GM04503 (cell line): ENCODE measurements at regions not wholly inside any gene's neighbourhood (a gene's known extent, or its start where the extent isn't known, plus 50 kb on each side); places are given as distances from the start of the nearest gene placed in this dataset.

Experiments used
- DNase-seq: peaks from one replicate; pipeline ENCODE4 v3.0.0-alpha.2; 2012; ENCODE audit warnings: low read depth

DNA sequence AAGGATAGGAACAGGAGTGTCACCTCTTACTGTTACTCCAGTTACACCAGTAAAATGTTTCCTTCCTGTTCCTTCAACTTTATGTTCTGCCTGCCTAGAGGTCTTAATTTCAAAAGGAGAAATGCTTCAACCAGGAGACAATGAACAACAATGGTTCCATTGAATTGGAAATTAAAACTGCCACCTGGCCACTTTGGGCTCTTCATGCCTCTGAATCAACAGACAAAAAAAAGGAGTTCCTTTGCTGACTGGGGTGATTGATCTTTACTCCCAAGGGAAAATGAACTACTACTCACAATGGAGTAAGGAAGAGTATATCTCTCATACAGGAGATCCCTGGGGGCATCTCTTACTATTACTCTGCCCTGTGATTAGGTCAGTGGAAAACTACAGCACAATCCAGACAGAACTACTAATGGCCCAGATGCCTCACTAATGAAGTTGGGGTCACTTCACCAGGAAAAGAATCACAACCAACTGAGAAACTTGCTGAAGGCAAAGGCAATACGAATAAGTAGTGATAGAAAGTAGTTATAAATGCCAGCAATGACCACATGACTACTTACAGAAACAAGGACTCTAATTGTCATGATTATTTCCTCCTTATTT lies 76.6 kb upstream of the PRDX6 start:
- DNase-seq, result no peak

DNA sequence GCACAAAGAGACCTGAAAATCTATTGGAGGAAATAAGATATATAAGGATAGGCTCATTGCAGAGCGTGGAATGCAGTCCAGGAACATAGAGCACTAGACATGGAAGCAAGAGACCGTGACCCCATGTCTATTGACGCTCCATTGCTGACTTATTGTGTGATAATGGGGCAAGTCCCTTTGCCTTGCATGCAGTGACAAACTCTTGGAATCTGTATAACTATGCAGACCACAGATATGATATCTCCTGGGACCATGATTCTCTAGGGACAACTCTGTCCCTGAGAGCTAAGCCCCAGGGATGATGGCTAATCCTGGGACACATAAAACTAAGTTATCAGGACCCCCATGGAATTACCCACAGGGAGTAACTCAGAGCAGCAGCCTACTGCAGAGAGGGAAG lies 73.1 kb upstream of the PRDX6 start:
- DNase-seq, result no peak

DNA sequence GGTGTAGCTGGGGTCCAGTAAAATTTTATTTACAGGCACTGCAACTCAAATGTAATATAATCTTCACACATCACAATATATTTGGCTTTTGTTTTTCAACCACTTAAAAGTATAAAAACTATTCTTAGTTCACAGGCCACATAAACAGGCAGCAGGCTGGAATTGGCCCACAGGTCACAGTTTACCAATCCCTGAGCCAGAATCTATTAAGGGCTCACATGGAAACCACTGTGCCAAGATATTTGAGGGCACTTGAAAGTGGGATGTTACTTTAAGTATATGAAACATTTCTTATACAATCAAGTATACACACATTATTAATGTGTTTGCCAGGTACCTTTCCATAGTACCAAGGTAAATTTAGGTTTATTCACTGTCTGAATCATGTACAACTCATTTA lies 71.9 kb upstream of the PRDX6 start:
- DNase-seq, result no peak

DNA sequence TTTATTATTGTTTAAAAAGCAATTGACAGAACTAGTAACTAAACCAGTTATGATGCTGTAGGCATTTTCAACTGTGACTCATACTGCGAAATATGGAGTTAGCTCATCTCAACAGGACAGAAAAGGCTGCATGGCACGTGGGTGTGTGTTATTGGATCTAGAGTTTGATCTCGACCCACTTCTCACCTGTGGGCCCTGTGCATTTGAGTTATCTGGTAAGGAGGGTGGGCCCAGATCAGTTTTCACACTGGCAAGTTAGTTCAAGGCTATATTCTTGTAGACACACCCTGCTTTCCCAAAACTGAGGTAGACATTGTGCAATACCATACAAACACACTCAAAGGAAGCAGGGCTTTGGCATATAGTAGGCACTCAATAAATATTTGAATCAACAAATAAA lies 71.3 kb upstream of the PRDX6 start:
- no peak for DNase-seq

DNA sequence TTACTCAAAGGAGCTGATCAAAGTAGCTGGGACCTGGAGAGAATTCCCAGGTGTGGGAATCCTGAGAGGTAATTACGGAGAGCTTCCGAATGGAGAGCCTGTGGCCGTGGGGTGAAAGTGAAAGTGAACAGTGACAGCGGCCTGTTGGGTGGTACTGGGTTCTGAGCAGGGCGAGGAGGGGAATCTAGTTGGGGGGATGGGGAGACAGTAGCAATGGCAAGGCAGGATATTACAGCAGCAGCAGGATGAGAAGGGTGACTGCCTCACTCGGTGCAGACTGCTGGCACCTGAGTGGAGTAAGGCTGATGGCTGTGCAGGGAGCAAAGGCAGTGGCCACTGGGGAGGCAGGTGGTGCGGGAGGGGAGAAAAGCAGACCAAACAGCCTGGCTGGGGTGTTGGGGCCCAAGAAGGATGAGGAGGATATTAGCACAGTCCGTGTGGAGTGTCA lies 70.3 kb upstream of the PRDX6 start:
- no peak for DNase-seq

DNA sequence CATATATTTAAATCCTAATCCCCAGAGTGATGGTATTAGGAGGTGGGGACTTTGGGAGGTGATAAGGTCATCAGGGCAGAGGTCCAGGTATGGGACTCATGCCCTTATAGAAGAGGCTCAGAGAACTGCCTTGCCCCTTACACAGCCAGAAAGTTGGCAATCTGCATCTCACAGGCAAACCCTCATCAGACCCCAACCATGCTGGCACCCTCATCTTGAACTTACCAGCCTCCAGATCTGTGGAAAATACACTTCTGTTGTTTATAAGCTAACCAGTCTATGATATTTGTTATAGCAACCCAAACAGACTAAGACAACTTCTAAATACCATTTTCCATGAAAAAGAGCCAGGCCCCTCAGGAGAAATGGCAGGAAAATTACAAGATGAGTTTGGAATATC lies 69.3 kb upstream of the PRDX6 start:
- no peak for DNase-seq

DNA sequence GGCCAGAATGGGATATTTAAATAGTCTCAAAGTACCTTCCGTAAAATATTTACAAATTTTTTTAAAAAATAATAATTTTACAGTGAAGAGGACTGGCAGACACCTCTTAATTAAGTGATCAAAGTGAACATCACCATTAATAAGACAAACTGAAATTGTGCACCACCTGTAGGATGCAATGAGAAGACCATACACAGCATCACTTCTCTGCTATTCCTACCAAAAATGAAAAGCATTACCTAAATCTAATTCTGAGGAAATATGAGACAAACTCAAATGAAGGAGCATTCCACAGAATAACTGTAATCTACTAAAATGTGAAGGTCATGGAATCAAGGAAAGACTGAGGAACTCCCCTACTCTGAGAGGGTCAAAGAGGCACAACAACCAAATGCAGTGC lies 68.2 kb upstream of the PRDX6 start:
- no peak for DNase-seq

DNA sequence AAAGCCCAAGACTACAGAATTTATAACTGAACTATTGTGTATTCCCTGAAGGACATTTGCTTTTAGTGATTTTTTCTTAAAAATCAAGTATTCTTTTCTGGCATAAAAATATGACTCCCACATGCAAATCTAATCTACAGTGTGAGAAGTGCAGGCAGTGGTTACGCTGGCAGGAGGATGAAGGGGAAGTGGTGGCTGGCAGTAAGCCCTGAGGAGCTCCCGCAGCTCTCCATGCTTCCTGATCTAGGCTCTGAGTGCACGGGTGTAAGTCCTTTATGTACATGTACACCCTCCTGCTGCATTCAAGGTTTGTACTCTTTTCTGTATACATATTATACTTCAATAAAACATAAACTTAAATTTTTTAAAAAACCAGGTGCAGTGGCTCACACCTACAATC lies 67.5 kb upstream of the PRDX6 start:
- peak; percentile 40 for DNase-seq

DNA sequence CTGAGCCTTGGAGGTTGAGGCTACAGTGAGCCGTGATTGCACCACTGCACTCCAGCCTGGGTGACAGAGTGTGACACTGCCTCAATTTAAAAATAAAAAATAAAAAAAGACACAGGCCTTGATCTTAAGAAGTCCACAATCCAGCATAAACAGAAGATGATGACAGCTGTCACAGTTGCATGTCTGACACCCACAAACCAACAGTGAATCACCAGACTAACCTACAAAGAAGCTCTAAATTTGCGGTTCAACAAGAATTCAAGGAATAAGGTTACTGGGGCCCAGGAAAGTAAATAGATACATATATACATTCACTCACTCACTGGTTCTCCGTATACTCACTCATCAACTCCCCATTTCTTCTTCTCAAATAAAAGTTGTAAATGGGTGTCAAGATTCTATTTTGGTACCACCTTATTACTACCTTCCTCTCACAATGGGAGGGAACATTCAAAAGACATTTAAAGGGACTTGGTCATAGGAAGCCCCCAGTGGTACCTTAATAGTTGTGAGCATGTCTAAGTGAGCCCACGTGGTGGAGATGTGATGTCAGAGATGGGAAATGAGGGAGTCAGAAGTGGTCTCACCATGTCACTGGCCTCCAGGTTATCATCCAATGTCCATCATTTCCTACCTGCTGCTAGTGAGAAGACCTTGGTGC lies 66.9 kb upstream of the PRDX6 start:
- DNase-seq, result no peak

DNA sequence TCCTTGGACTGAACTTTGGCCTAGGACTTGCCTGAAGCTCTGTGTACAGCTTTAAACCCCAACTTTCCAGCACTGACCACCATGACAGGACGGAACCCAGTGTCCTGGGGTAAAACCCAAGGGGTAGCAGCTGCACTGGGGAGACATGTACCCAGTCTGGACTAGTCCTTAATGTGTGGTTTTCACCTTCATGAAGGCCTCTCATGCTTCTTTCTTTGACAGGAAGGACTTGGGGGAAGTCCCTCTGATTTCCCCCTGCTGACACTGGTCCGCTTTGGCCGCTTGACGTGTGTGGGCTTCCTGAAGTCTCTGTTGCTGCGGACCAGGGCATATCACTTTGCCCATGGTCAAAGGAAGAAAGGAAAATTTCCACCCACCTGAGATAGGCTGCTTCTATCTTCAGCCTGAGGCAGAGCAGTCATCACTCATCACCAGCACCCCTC lies 66.3 kb upstream of the PRDX6 start:
- no peak for DNase-seq

DNA sequence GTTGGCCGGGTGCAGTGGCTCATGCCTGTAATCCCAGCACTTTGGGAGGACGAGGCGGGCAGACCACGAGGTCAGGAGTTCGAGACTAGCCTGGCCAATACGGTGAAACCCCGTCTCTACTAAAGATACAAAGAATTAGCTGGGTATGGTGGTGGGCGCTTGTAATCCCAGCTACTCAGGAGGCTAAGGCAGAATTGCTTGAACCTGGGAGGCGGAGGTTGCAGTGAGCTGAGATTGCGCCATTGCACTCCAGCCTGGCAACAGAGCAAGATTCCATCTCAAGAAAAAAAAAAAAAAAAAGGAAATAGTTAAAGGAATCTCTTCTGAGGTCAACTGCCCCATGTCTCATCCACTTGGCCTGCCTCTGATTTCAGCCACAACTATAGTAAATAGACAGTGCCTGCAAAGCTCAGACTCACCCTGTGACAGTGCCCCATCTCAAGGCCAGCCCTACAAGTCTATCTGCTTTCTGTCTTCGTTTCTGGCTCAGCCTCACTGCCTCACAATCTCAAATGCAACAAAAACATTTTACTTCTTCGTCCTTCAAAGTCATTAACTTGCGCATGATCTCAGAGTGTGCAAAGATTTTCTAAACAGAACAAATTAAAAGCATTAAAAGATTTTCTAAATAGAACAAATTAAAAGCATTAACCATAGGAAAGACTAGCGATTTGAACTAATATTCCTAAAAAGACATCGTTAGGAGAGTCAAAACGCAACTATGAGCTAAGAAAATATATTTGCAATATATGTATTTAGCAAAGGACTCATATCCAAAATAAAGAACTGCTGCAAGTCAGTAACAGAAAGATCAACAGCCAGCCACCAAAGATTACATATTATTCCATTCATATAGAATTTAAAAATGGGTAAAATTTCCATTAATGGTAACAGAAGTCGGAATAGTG lies 65.0 kb upstream of the PRDX6 start:
- DNase-seq, result peak; percentile 83

DNA sequence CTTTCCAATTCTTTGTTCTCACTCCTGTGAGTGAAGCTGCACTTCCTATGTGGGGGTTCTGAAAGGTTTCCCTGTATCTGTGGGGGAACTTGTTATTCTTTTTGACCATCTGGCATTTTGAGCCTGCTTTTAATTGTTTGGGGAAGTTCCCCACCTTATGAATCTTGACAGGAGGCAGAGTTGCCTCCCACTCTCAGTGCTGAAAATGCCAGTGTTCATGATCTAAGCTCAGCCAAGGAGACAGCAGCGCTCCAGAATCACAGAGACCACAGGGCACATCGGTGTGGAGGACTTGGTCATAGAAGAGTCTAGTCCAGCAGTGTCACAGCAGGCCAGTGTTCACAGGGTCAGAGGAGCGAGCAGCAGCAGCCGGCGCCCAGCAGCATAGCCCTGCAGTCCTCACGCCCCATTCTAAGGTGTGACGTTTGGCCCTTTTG lies 63.8 kb upstream of the PRDX6 start:
- no peak for DNase-seq

DNA sequence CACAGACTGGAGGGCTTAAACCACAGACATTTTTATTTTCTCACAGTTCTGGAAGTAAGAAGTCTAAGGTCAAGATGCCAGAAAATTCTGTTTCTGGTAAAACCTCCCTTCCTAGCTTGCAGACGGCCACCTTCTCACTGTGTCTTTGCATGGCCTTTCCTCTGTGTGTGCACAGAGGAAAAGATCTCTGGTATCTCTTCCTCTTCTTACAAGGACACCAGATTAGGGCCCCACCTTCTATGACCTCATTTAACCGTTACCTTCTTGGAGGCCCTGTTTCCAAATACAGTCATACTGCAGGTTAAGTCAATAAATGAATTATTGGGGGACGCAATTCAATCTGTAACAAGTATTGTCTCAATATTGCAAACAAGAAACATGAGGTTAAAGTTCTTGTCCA lies 63.0 kb upstream of the PRDX6 start:
- no peak for DNase-seq

DNA sequence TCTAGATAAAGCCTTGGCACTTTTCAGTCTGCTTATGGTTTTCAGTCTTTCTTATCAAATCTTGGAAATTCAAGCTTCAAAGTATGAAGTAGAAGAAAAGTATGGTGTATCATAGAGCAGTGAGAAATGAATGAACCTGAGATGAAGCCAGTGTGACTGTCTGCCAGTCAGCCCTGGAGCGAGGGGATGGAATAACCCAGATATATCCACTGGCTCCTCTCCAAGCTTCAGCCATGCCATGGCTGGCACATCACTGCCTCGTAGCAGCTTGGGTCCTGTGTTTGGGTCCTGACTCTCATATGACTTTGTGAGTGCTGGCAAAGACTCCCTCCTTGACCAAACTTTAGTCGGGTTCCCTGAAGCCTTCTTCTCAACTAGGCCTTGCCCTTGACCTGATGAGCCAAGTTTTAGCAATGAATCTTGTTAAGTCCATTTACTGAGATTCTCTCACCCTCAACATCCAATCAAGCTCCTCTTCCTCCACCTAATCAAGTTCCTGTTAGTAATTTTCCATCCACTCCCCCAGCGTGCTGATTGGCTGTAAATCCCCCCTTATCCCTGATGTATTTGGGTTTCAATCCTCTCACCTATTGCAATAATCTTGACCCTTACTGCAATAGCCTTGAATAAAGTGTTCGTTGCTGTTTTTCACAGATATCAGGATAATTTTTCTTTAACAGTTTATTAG lies 62.5 kb upstream of the PRDX6 start:
- no peak for DNase-seq

DNA sequence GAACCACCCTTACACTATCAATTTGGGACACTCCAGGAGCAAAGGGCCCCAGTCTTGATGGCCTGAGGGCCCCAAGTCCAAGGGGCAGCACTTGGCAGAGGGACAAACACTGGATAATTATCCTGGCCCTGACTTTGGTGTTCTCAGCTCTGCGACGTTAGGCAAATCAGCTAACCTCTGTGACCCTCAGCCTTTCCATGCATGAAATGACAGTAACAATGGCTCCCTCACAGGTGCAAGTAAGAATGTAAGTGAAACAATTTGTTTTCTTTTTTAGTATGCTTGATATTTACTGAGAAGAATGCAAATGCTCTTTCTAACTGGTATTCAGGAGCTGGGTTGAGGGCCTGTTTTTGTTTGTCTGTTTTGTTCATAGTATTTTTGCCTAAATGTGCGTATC lies 61.6 kb upstream of the PRDX6 start:
- DNase-seq, result no peak

DNA sequence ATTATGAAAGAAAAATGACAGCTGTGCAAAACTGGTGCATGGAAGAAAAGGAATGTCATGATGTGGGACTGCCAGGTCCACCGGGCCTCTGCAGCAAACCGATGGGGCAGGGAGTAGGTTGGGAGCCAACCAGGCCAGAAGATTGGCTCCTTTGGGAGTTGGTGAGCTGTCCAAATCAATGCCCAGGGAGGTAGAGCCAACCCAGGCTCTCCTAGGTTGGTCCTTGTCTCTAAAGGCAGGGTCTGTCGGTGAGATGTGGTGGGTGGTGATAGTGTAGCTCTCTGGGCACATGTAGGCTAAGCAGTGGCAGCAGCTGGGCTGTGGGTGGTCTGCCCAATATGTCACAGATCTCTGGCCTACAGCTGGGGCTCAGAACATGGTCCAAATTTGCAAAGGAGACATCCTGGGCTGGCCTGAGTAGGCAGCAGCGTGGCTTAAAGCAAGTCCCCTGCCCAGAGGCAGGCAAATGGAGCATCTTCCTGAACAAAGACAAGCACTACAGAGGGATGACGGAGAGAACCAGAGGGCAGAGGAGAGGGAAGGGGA lies 61.2 kb upstream of the PRDX6 start:
- DNase-seq, result no peak

DNA sequence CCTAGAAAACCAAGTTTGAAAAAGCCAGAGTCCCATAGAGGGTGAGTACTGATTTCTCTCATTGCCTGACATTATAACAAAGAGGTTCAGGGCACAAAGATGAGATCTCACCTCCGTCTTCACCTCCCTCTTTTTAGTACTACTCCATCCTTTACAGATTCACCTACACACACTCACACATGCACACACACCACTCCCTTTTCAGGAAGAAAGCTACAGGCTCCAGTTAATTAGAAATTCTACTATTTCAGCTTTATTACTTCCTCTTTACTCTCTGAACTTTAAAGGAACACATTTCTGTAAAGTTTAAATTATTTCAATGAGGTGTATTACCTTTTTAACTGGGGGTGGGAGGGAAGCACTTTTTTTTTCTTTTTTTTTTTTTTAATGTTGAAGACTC lies 59.6 kb upstream of the PRDX6 start:
- no peak for DNase-seq

DNA sequence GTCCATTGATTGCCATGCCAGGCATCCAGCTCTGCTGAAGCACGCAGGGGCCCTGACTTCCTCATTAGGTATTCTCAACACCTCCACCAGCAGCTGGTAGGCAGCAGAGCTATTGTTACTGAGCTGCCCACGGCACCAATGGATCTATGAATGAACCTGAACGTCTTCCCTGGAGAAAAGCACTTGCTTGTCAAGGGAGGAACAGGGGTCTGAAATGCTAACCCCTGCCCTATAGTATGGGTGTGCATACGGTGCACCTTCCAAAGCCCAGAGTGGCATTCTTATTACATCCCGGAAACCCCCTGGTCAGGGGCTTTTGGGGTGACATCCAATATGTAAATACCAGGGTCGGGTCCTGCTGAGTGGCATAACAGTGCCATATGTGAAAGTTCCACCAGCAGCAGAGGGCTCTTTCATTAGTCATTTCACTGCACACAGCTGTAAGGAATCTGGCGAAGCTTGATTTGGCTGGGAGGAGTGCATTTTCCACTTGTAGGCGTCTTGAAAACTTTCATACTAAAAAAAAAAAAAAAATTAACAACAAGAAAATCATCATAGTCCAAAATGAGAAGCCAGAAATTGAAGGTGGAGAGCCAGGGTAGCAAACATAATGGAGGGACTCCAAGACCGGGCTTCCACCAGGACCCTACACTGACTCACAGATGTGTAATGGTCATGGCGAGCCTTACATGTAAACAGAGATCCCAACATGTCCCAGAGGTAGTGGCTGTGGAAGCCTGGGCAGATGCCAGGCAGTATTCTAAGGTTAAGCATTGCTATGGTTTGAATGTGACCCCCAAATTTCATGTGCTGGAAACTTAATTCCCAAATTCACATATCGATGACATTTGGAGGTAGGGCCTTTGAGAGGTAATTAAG lies 58.8 kb upstream of the PRDX6 start:
- no peak for DNase-seq

DNA sequence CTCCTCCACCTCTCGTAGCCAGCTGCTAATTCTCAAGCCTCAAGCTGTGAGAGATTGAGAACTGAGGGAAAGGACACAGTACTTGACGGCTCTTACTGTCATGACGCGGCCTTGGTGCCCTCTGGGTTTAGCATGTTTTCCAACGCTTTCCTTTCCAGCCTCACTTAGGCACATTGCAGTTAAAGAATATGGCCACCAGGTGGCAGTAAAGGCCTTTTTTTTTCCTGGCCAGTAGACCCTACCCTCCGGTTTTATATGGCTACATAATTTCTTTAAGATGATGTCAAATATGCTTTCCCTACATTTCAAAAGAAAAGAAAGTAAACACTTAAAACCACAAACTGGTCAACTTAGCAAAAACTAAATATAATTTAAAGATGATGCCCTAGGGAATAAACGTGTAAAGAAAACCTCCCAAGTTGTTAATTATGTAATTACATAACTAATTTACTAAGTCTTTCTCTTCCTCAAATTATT lies 56.8 kb upstream of the PRDX6 start:
- peak; percentile 28 for DNase-seq

DNA sequence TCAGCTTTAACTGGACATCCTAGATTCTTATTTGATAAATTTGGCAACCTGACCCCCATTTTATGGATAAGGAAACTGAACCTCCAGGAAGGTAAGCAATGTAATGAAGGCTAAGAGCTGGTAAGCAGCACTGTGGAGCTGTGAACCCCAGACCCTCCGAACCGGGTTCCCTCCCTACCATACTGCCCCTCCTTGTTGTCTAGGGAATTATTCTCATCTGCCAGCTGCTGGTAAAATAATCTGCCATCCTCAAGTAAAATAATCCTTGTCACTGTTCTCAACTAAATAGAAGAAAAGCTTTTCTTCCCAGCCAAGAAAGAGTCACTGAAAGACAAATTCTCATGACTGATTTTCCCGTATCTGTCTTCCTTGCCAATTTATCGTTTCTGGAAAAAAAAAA lies 55.8 kb upstream of the PRDX6 start:
- DNase-seq, result no peak

DNA sequence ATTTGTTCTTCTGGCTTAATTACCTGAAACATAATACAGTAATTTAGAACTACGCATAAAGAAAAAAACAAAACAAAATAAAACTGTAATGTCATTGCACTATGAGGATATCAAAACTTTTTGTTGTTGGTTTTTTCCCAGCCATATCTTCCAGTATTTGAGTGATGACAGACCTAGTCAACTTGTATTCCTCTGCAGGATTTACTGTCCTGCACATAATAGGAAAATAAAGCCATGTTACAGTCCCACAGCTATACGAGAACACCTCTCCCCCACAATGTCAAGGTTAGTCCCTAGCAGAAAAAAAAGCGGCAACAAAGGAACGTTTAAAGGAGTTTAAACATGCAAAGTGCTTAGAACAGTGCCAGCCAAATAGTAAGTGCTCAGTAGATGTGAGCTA lies 55.3 kb upstream of the PRDX6 start:
- DNase-seq, result no peak
